MV-4-11 (cell line): ENCODE measurements at regions not wholly inside any gene's neighbourhood (a gene's known extent, or its start where the extent isn't known, plus 50 kb on each side); places are given as distances from the start of the nearest gene placed in this dataset.

Source experiments
- DNase-seq: peaks from one replicate; lab custom pipeline; 2025; lab: John Stamatoyannopoulos, UW

DNA sequence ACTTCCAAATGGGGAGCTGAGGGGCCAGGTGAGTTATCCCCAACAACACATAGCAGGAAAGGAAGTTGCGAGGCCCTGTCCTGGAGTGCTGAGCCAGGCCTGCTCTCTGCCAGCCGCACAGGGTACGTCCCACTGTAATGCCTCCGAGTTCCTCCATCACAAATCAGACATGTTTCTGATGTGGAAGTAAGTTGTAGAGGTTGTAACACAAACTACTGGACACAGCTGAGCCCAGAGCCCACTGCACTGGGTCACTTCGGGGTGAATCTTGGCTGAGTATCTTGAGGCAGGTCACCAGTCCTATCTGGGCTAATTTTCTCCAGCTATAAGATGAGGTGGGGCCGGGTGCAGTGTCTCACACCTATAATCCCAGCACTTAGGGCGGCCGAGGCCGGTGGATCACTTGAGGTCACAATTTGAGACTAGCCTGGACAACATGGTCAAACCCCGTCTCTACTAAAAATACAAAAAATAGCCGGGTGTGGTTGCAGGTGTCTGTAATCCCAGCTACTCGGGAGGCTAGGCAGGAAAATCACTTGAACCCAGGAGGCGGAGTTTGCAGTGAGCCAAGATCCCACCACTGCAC lies 100.8 kb upstream of the CDH5 start:
- DNase-seq, result no peak

DNA sequence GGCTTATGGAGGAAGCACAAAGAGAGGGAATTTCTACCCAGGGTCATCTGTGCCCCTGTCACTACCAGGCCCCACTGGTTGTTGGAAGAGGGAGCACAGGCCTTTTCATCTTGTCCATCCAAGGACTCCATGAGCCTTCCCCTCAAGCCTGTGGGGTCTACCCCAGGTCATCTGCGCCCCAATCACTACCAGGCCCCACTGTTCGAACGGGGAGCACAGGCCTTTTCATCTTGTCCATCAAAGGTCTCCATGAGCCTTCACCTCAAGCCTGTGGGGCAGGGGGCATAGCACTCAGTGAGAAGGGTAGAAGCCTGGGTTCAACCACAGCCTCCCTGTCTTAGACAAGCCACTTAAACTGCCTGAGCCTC lies 101.5 kb upstream of the CDH5 start:
- no peak for DNase-seq

DNA sequence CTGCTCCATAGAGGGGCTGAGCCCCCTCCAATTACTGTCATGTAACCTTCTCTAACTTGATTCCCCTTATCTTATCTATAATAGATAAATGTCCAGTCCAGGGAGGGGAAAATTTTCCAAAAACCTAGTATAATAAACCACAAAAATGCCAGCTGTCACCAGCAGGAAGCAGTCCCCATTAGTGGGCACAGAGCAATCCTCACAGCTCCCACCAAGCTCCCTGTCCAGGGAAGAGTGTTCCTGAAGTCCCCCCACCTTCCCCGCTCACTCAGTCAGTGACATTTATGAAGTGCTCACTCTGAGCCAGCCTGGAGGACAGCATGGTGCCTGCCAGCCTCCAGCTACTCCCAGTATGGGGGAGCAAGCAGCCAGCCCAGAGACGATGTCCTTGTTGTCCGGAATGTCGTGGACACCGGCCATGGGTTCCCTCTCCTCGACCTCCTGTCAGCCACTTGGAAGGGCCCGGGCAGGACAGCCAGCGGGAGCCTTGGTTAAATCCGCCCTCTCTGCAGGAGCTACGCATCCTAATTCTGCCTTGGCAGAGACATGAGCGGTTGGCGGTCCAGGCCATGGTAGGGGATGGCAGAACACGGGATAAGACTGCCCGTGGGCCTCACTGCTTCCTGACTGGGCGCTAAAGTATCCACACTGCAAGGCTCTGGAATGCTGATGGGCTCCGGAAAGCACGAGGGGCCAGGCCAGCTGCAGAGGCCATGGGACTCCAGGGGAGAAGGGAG lies 102.0 kb upstream of the CDH5 start:
- DNase-seq, result no peak

DNA sequence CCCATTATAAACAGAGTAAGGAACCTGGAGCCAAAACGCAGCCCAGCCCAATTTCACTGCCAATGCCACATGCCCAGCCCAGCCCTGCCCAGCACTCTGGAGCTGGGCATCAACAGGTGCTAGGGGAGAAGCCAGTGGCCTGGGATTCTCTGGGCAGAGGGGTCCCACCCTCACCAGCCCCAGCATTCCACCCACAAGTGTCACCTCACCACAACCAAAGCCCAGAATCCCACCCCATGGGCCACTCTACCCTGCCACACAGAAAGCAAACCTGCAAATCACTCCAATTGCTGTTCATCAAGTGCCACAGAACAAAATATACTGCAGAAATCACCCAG lies 102.5 kb upstream of the CDH5 start:
- no peak for DNase-seq

DNA sequence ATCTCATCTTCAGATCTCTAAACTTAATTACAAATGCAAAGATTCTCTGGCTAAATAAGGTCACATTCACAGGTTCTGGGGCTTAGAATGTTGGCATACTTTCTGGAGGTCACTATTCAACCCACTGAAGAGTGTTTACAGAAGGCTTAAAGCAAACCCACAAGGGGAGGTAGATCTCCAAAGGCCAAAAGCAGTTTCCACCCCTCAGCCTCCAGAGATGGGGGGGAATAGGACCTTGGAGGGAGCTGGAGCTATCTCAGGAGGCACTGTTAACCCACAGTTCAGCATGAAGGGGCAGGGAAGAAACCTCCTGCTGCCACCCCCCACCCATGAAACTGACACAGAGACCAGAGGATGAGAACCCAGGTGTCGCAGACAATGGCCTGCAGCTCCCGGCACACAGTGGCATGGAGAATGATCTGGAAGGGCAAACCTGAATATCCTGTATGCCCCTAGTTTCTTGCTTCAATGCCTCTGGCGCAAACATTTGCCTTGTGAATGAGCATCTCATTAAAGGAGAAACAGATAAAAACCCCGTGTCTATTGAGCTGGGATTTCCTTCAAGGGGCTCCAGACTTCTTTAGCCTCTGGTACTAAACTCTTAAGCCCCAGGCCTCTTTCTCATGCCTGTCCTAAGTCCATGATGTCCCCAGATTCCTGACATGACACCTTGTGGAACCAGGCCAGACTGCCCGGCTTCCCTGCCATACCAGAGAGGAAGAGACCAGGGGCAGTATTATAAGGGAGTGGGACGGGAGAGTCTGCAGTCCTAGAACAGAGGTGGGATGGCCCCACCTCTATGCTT lies 103.1 kb upstream of the CDH5 start:
- DNase-seq, result no peak

DNA sequence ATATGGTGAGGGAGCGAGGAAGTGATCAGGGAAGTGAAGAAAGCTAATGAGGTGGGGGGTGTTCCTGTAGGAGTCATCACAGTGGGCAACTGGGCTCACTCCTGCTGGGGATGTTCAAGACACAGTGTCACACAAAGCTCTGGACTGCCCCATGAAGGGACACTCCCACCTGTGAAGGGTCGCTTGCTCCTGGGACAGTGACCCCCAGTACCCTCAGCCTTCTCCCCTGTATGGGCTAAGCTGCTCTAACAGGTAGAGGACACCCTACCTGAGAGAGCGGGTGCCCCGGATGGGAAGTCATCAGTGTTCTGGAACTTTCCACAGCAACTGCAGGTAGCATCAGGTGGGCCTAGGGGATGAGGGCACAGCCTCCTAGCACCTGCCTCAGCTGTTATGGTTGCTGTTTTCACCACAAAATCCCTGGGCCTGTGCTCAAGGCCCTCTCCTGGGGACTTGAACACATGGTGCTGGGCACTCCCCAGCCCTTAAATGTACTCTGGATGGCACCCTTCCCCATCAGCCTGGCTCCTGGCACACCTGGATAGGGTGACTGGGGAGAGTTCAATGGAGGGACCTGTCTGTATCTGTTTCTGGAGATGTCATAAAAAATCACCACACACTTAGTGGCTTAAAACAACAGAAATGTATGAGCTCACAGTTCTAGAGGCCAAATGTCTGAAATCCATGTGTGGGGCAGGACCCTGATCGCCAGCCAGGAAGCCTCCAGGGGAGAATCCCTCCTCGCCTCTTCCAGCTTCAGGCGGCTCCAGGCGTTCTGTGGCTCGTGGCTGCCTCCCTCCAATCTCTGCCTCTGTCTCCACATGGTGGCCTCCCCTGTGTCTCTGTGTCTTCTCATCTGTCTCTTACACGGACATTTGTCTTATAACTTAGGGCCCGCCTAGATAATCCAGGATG lies 104.0 kb upstream of the CDH5 start:
- no peak for DNase-seq

DNA sequence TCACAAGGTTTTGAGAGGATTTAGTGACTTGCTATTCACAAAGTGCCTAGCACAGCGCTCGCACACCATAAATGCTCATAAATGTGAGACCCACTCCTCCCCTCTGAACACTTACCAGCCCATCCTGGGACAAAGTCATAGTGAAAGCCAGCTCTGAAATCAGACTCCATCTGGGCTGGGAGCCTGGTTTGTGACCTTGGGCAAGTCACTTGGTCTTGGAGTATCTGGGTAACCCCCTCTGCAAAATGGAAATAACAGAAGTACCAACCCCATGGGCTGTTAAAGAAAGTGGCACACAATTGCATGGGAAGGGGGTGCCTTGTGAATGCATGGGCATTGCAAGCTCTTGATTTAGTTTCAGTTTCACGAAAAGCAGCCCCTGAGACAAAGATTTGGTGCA lies 104.7 kb upstream of the CDH5 start:
- no peak for DNase-seq

DNA sequence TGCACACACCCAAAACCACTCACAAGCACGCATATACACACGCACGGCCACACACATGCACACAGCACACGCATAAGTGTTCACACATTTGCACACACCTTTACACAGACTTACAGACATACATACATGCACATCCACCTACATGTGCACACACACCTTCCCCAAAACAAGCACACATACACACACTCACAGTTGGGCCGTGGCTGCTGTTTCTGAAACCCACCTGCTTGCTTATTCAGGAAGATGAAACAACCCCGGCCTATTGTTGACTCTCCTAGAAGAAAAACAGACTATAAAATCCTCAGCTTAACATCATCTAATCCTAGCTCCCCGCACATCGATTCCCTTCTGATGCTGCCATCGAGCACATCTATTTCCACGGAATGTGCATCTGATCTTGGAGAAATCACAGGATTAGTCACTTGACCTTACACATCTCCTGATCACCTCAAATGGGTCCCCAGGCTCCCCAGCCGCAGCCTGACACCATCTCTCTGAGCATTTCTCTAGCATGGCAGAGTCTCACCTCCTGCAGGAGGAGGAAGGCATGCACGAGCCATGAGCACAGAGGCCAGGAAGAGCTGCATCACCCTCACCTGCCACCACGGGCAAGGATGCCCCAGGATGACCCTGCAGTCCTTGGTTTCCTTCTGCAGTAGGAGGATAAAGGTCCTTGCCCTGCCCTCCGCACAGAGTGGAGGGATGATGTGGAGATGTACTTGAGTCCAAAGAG lies 105.8 kb upstream of the CDH5 start:
- no peak for DNase-seq

DNA sequence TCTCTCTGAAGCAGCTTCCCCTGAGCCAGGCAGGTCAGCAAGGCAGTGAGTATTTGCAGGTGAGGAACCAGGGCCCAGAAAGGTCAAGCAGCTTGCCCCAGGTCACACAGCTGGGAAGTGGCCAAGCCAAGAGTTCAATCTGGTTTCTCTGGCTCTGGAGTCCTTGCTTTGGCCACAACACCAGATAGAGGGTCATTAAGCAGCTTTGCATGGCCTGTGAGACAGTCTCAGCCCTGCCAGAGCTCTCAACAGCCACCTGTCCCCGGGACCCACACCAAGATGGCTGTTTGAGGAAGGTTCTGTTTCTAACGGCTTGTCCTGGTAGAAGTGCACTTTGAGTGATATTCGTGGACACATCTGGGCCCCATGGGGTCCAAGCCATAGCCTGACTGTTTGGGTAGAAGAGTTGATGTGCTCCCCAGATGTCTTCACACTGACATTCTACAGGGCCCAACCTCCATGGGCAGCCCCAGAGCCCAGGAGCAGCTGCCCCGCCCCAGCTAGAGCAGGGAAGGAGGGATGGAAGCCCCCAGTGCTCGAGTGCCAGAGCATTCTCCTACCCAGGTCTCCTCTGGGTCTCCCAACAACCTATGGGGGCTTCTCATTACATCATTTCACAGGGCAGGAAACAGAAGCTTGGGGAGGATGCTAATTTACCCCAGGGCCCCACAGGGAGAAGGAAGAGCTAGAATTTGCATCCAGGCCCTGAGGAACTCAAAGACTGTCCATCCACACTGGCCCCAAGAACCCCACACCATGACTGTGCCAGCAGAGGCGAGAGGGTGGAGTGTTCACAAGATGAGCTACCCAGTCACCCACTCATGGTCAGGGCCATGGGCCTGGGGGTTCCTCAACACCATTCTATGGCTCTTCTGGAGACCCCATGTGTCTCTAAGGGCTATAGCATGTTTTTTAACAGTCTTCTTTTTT lies 107.3 kb upstream of the CDH5 start:
- no peak for DNase-seq

DNA sequence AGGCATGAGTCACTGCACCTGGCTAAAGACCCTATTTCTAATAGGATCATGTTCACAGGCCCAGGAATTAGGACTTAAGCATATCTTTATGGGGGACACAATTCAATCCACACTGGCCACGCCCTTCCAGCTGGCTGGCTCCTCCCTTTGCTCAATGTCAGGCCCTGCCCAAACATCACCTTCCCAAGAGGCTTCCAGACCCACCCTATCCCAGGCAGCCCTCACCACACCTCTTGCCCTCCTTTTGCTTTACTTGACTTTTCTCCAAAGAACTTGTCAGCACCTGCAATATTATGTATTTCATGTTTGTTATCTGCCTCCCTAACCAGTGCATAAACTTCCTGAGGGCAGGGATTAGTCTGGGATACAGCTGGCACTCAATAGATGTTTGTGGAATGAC lies 109.6 kb upstream of the CDH5 start:
- DNase-seq, result no peak

DNA sequence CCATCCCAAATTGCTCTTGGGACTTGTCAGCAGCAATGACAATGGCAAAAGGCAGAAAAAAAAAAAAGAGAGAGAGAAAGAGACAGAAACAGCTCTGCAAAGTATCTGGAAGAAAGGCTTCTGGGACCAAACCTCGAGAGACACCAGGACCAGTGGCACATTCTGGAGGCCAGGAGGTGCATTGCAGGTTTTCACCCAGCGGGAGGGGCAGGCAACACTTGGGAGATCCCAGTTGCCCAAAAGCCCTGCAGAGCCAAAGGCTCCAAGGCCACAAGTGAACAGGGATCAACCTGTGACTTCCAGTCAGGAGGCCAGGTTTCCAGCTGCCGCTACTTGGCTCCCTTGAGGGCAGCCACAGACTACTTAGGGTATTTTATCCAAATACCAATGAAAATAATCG lies 110.8 kb upstream of the CDH5 start:
- DNase-seq, result no peak

DNA sequence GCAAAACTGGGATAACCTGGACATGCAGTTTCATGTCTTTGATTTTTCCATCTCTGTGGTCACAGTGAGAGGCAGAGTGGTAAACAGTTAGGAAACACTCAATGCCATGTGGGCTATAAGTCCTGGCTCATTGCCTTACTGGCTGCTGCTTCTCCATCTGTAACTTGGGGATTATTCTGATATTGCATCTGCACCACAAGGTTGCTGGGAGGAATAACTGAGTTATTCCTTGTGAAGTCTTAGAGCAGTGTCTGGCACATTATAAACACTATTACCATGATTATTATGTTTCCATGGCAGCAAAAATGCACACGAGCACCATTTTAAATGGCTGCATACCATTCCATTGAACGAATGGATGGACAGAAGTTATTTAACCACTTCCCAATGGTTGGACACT lies 111.7 kb upstream of the CDH5 start:
- no peak for DNase-seq

DNA sequence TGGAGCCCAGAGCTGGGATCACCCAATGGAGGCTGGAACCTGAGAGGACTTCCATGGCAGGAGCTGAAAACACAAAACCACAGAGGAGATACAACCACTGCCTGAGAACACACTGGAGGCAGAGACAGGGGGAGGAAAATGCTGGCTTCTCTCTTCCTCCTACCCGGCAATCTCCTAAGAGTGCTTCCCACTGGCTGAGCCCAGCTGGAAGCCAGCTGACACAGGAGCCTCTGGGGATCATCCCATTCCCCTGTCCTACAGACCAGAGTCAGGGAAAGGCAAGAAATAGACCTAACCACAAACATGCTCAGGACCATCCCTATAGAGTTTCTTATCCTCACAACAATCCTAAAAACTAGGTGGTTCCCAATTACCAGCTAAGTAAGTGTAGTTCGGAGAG lies 112.4 kb upstream of the CDH5 start:
- no peak for DNase-seq

DNA sequence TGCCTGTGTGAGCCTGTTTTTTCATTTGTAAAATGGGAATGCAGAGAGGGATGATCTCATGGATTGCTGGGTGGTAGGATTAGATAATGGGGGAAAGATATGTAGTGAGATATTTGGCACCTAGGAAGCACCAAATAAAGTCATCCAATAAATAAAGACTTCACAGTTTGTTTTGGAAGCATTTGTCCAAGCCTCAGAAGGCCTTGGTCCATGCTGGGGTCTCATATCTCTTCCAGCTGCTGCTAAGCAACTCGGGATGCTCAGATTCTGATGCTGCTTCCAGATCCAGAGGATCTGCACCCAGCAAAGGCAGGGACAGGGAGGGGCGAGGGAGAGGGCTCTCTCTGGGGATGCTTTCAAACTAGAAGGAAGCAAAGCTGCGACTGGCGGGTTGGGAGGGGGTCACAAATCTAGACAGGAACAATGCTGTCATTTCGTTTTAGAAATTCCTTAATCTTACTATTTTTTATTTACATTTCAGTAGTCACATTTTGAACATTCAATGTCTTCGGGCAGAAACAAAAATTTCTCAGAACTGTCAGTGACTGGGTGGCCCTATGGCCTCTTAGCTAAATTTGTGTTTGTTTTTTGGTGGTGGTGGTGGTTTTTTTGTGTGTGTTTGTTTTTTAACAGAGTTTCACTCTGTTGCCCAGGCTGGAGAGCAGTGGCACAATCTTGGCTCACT lies 114.9 kb upstream of the CDH5 start:
- DNase-seq, result no peak

DNA sequence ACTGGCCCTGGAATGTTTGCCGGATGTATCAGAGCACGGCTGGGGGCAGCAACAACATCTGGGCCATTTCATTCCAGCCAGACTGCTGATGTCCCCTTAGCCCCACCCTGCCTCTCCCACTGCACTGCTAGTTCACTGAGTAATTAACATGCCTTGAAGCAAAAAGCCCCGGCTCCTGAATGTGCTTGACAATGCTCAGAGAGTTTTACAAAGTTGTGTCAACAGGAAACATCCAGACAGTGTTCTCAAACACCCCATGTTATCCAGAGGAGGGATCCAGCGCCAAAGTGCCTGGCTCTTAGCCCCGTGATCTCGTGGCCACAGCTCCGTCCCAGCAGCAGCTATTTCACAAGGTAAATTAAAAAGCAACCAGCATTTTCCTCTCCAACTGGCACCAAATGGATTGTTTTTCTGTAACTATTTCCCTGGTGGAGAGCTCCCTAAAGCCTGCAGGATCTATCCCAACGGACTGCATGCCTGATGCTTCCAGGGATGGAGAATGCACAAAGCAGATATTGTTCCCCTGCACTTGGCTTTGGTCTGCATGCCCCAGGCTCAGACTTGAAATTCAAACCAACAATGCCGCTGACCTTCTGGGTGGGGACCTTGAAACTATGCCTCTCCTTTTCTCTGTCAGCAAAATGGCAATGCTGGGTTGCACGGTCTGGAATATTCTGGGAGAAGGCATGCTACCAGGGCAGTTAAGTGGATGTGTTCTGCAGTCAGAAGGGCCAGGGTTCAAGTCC lies 115.6 kb upstream of the CDH5 start:
- DNase-seq, result no peak

DNA sequence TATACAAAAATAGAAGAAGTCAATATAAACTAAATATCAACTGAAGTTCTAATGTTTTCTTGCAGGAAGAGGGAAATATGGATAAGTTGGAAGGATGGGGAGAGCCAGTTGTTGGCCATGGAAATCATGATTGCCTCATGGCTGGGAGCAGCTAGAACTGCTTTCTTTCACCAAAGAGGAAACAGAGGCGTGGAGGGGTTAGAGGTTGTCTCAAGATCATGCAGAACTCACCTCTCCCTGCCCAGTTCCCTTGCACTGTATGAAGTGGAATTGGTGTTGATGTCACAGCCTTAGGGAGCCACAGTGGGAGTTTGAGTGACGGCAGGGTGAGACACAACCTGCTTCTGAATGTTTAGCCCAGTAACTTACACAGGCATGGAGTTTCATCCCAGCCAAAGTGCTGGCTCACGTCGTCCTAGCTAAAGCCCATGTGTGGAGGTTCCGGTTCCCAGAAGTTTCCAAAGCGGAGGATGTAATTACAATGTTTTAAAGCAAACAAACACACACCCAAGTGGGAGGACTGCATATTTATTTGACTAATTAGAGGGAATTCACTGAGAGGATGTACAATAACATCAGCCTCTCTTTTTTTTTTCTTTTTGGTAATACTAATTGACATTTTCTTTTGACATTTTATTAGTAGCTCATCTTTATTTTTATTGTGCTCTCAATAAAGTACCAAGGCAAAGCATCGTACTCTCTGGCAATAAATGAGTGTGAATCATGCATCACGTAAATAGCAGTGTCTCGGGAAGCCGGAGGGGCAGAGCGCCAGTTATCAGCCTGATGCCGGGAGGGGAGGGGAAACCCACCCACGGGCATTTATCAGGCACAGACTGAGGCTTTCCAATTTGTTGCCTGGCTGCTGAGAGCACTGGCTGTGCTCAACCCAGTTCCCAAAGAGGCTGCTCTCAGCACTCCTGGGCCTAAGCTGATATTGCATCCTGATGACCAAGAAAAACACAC lies 118.7 kb upstream of the CDH5 start:
- no peak for DNase-seq

DNA sequence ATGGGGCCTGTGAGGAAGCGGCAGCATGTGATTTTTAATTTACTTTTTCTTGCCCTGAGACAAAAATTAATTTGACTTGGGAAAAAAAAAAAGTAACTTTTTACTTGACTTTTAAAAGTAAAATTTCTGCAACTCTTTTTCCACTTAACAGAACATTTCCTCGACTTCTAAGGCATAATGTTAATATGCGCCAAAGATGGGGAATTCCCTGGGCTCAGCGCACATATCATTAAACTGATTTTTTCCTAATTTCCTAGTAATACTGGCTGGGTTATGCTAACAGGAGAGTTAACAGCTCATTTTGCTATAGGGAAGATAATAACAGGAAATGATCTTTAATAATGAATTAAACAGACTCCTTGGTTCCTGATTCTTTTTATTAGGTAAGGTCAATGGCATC lies 120.6 kb upstream of the CDH5 start:
- no peak for DNase-seq

DNA sequence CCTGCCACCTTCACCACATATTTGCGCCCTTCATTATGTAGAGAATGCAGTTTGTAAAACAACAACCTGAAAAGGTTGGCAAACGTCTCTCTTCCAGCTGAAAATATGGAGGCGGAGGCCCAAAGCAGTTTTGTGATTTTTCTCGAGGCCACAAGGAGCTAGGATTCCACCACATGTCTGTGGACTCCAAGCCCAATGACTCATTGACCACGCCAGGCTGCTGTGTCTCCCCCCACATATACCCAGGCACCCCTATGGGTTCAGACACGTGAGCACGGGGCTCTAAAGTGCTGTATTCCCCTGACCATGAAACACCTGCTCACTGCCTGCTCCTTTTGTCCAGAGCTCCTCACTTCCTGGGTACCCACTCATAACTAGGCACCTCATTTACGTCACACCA lies 121.4 kb upstream of the CDH5 start:
- DNase-seq, result no peak
